HEK293 (cell line): ENCODE measurements at regions not wholly inside any gene's neighbourhood (a gene's known extent, or its start where the extent isn't known, plus 50 kb on each side); places are given as distances from the start of the nearest gene placed in this dataset.

Experiments
- CTCF ChIA-PET: fragments of 350-600 bp; formaldehyde crosslinking; extraction: SDS; loops from one replicate; lab custom pipeline; 2021; ENCODE audit warnings: antibody characterized with exemption; lab: Yijun Ruan, JAX
- POLR2A ChIA-PET: fragments of 300-600 bp; formaldehyde crosslinking; extraction: SDS; loops from one replicate; lab custom pipeline; 2020; ENCODE audit warnings: antibody characterized with exemption, inconsistent platforms; lab: Yijun Ruan, JAX
- H3K27ac ChIP-seq: fragments of 200-500 bp; sonication (Bioruptor generic); 2 replicates; pipeline ENCODE4 v1.5.1; 2014; ENCODE audit warnings: low read depth, low read length, control low read depth, inconsistent platforms; ENCODE audit errors: extremely low read depth
- H3K36me3 ChIP-seq, 2 experiments: fragments of 200-500 bp in 1 of 2; sonication (Bioruptor generic) in 1 of 2; 1 replicate in 1 of 2; 2 replicates in 1 of 2; pipeline ENCODE4 v1.5.1; 2014 to 2017; ENCODE audit warnings: inconsistent platforms in 2 of 2, low read length in 2 of 2; ENCODE audit not compliant: control insufficient read depth in 2 of 2, insufficient read depth in 1 of 2
- H3K4me1 ChIP-seq: fragments of 200-500 bp; sonication (Bioruptor generic); 2 replicates; pipeline ENCODE4 v1.5.1; 2014; ENCODE audit warnings: mild to moderate bottlenecking, low read length, inconsistent platforms; ENCODE audit not compliant: control insufficient read depth, insufficient read depth
- H3K4me3 ChIP-seq: 2 replicates; pipeline ENCODE4 v1.5.1; 2011; ENCODE audit warnings: low read depth, mild to moderate bottlenecking, control low read depth, low read length, moderate library complexity
- H3K9me3 ChIP-seq: fragments of 200-500 bp; sonication (Bioruptor generic); 2 replicates; pipeline ENCODE4 v1.5.1; 2014; ENCODE audit warnings: low read depth, low read length, inconsistent platforms; ENCODE audit not compliant: control insufficient read depth, insufficient read depth
- KLF8 ChIP-seq: fragments of 450-650 bp; formaldehyde crosslinking; IDR thresholded peaks from 2 replicates; pipeline ENCODE4 v1.5.1; 2016; ENCODE audit warnings: missing biosample characterization, missing genetic modification characterization
- PRDM6 ChIP-seq: fragments of 450-650 bp; formaldehyde crosslinking; IDR thresholded peaks from 2 replicates; pipeline ENCODE4 v1.5.1; 2017; ENCODE audit warnings: missing biosample characterization, missing genetic modification characterization
- ZBTB11 ChIP-seq: fragments of 450-650 bp; formaldehyde crosslinking; conservative IDR thresholded peaks from 2 replicates; pipeline ENCODE4 v1.5.1; 2016; ENCODE audit warnings: low read depth, missing biosample characterization, missing genetic modification characterization
- ZBTB7A ChIP-seq: fragments of 450-650 bp; formaldehyde crosslinking; IDR thresholded peaks from 2 replicates; pipeline ENCODE4 v1.5.1; 2016; ENCODE audit warnings: low read depth, missing biosample characterization, missing genetic modification characterization
- ZFP41 ChIP-seq: fragments of 450-650 bp; formaldehyde crosslinking; IDR thresholded peaks from 2 replicates; pipeline ENCODE4 v1.5.1; 2016; ENCODE audit warnings: missing biosample characterization, missing genetic modification characterization, borderline replicate concordance
- ZIC2 ChIP-seq: fragments of 450-650 bp; formaldehyde crosslinking; IDR thresholded peaks from 2 replicates; pipeline ENCODE4 v1.5.1; 2016; ENCODE audit warnings: missing biosample characterization, missing genetic modification characterization
- ZNF157 ChIP-seq: fragments of 450-650 bp; formaldehyde crosslinking; IDR thresholded peaks from 2 replicates; pipeline ENCODE4 v1.5.1; 2016; ENCODE audit warnings: missing biosample characterization, missing genetic modification characterization
- ZNF266 ChIP-seq: fragments of 450-650 bp; formaldehyde crosslinking; IDR thresholded peaks from 2 replicates; pipeline ENCODE4 v1.5.1; 2016; ENCODE audit warnings: missing biosample characterization, missing genetic modification characterization, low read depth
- ZNF311 ChIP-seq: fragments of 450-650 bp; formaldehyde crosslinking; IDR thresholded peaks from 2 replicates; pipeline ENCODE4 v1.5.1; 2017; ENCODE audit warnings: missing biosample characterization, missing genetic modification characterization, borderline replicate concordance
- ZNF571 ChIP-seq: fragments of 450-650 bp; formaldehyde crosslinking; IDR thresholded peaks from 2 replicates; pipeline ENCODE4 v1.5.0; 2017; ENCODE audit warnings: missing biosample characterization, missing genetic modification characterization
- ZNF585B ChIP-seq: fragments of 450-650 bp; formaldehyde crosslinking; IDR thresholded peaks from 2 replicates; pipeline ENCODE4 v1.5.1; 2016; ENCODE audit warnings: missing biosample characterization, missing genetic modification characterization
- ZNF670 ChIP-seq: fragments of 450-650 bp; formaldehyde crosslinking; IDR thresholded peaks from 2 replicates; pipeline ENCODE4 v1.5.1; 2016; ENCODE audit warnings: missing biosample characterization, missing genetic modification characterization, low read depth
- ZNF777 ChIP-seq: fragments of 450-650 bp; formaldehyde crosslinking; IDR thresholded peaks from 2 replicates; pipeline ENCODE4 v1.5.1; 2017; ENCODE audit warnings: missing biosample characterization, missing genetic modification characterization, borderline replicate concordance
- ZSCAN16 ChIP-seq: fragments of 450-650 bp; formaldehyde crosslinking; IDR thresholded peaks from 2 replicates; pipeline ENCODE4 v1.5.1; 2016; ENCODE audit warnings: missing biosample characterization, missing genetic modification characterization
- TF ChIP-seq, protein P1 (sequence below): fragments of 450-650 bp; formaldehyde crosslinking; conservative IDR thresholded peaks from 2 replicates; pipeline ENCODE4 v1.5.1; 2016; ENCODE audit warnings: low read depth, missing biosample characterization, missing genetic modification characterization
- TF ChIP-seq, protein P2 (sequence below): fragments of 450-650 bp; formaldehyde crosslinking; IDR thresholded peaks from 2 replicates; pipeline ENCODE4 v1.5.1; 2016; ENCODE audit warnings: missing biosample characterization, missing genetic modification characterization, borderline replicate concordance

- TF ChIP-seq ZNF311 (tag by site-specific recombination) (no peak), ZBTB11 (tag by site-specific recombination) (no peak), ZNF585B (tag by site-specific recombination) (no peak), ZSCAN16 (tag by site-specific recombination) (no peak), ZNF571 (no peak)
- TF ChIP-seq, protein P1, sequence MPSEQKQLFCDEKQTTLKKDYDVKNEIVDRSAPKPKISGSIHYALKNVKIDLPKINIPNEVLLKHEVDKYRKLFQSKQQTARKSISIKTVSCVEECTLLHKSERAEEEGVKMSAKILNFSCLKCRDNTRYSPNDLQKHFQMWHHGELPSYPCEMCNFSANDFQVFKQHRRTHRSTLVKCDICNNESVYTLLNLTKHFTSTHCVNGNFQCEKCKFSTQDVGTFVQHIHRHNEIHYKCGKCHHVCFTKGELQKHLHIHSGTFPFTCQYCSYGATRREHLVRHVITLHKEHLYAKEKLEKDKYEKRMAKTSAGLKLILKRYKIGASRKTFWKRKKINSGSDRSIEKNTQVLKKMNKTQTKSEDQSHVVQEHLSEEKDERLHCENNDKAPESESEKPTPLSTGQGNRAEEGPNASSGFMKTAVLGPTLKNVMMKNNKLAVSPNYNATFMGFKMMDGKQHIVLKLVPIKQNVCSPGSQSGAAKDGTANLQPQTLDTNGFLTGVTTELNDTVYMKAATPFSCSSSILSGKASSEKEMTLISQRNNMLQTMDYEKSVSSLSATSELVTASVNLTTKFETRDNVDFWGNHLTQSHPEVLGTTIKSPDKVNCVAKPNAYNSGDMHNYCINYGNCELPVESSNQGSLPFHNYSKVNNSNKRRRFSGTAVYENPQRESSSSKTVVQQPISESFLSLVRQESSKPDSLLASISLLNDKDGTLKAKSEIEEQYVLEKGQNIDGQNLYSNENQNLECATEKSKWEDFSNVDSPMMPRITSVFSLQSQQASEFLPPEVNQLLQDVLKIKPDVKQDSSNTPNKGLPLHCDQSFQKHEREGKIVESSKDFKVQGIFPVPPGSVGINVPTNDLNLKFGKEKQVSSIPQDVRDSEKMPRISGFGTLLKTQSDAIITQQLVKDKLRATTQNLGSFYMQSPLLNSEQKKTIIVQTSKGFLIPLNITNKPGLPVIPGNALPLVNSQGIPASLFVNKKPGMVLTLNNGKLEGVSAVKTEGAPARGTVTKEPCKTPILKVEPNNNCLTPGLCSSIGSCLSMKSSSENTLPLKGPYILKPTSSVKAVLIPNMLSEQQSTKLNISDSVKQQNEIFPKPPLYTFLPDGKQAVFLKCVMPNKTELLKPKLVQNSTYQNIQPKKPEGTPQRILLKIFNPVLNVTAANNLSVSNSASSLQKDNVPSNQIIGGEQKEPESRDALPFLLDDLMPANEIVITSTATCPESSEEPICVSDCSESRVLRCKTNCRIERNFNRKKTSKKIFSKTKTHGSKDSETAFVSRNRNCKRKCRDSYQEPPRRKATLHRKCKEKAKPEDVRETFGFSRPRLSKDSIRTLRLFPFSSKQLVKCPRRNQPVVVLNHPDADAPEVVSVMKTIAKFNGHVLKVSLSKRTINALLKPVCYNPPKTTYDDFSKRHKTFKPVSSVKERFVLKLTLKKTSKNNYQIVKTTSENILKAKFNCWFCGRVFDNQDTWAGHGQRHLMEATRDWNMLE (tag by site-specific recombination), result no peak
Observed at GRCh38 chrX:144327495-144327894, 443.6 kb downstream of the UBE2NL start (continued).

GRCh38 chrX:144333429-144333828 lies 449.6 kb downstream of the UBE2NL start:
- POLR2A ChIA-PET, result no interaction called here
- CTCF ChIA-PET, result no interaction called here
- Histone ChIP-seq H3K27ac (no peak overlapping the region), H3K36me3 (no peaks in the 10 kb centered on the region), H3K4me3 (no peak overlapping the region), H3K9me3 (no peaks in the 10 kb centered on the region), H3K4me1 (no peaks in the 10 kb centered on the region)
- TF ChIP-seq ZNF157 (tag by site-specific recombination) (no peak), ZNF670 (tag by site-specific recombination) (no peak), PRDM6 (no peak), ZIC2 (tag by site-specific recombination) (no peak), KLF8 (tag by site-specific recombination) (no peak), ZNF266 (tag by site-specific recombination) (no peak), ZNF777 (tag by site-specific recombination) (no peak), ZFP41 (no peak), ZBTB7A (tag by site-specific recombination) (no peak)
- TF ChIP-seq, protein P2, sequence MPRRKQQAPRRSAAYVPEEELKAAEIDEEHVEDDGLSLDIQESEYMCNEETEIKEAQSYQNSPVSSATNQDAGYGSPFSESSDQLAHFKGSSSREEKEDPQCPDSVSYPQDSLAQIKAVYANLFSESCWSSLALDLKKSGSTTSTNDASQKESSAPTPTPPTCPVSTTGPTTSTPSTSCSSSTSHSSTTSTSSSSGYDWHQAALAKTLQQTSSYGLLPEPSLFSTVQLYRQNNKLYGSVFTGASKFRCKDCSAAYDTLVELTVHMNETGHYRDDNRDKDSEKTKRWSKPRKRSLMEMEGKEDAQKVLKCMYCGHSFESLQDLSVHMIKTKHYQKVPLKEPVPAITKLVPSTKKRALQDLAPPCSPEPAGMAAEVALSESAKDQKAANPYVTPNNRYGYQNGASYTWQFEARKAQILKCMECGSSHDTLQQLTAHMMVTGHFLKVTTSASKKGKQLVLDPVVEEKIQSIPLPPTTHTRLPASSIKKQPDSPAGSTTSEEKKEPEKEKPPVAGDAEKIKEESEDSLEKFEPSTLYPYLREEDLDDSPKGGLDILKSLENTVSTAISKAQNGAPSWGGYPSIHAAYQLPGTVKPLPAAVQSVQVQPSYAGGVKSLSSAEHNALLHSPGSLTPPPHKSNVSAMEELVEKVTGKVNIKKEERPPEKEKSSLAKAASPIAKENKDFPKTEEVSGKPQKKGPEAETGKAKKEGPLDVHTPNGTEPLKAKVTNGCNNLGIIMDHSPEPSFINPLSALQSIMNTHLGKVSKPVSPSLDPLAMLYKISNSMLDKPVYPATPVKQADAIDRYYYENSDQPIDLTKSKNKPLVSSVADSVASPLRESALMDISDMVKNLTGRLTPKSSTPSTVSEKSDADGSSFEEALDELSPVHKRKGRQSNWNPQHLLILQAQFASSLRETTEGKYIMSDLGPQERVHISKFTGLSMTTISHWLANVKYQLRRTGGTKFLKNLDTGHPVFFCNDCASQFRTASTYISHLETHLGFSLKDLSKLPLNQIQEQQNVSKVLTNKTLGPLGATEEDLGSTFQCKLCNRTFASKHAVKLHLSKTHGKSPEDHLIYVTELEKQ, result no peak
